DOHH2 (cell line): ENCODE measurements at regions not wholly inside any gene's neighbourhood (a gene's known extent, or its start where the extent isn't known, plus 50 kb on each side); places are given as distances from the start of the nearest gene placed in this dataset.

Experiments used
- H3F3A ChIP-seq: fragments of 200-600 bp; sonication (generic), shearing (Covaris generic); 2 replicates; pipeline ENCODE4 v1.6.0; 2016; ENCODE audit warnings: antibody characterized with exemption, mild to moderate bottlenecking; ENCODE audit not compliant: control insufficient read depth, insufficient read depth
- H3K27ac ChIP-seq: fragments of 200-600 bp; sonication (generic); 2 replicates; pipeline ENCODE4 v1.5.1; 2014; ENCODE audit warnings: low read depth, mild to moderate bottlenecking, low read length, moderate library complexity
- H3K27me3 ChIP-seq: fragments of 200-600 bp; sonication (generic); 2 replicates; pipeline ENCODE4 v1.6.1; 2014; ENCODE audit warnings: mild to moderate bottlenecking, low read length, mixed read lengths; ENCODE audit not compliant: control insufficient read depth
- H3K36me3 ChIP-seq: fragments of 200-600 bp; sonication (generic); 2 replicates; pipeline ENCODE4 v1.6.1; 2014; ENCODE audit warnings: mild to moderate bottlenecking, low read length, moderate library complexity, mixed read lengths; ENCODE audit not compliant: control insufficient read depth
- H3K4me1 ChIP-seq: fragments of 200-600 bp; sonication (generic); 2 replicates; pipeline ENCODE4 v1.6.1; 2014; ENCODE audit warnings: mild to moderate bottlenecking, low read length, mixed read lengths; ENCODE audit not compliant: control insufficient read depth
- H3K4me2 ChIP-seq: fragments of 200-600 bp; sonication (generic); 2 replicates; pipeline ENCODE4 v1.6.0; 2014; ENCODE audit warnings: mild to moderate bottlenecking, low read length, moderate library complexity
- H3K4me3 ChIP-seq: fragments of 200-600 bp; sonication (generic); 2 replicates; pipeline ENCODE4 v1.5.1; 2014; ENCODE audit warnings: mild to moderate bottlenecking, low read length, mixed read lengths
- H3K79me2 ChIP-seq: fragments of 200-600 bp; sonication (generic); 2 replicates; pipeline ENCODE4 v1.6.1; 2014; ENCODE audit warnings: mild to moderate bottlenecking, low read length, mixed read lengths; ENCODE audit not compliant: control insufficient read depth
- H3K9me2 ChIP-seq: fragments of 200-600 bp; sonication (generic); replicated peaks from 2 replicates; pipeline ENCODE4 v1.6.1; 2014; ENCODE audit warnings: mild to moderate bottlenecking, low read length, mixed read lengths; ENCODE audit not compliant: control insufficient read depth
- H3K9me3 ChIP-seq: fragments of 200-600 bp; sonication (generic); 2 replicates; pipeline ENCODE4 v1.6.1; 2014; ENCODE audit warnings: antibody characterized with exemption, low read length, mixed read lengths; ENCODE audit not compliant: control insufficient read depth, insufficient read depth
- H4K20me1 ChIP-seq: fragments of 200-600 bp; sonication (generic); 2 replicates; pipeline ENCODE4 v1.6.0; 2014; ENCODE audit warnings: low read depth, mild to moderate bottlenecking, antibody characterized with exemption, low read length, moderate library complexity; ENCODE audit not compliant: control insufficient read depth, insufficient read depth
- EZH2phosphoT487 ChIP-seq: fragments of 200-600 bp; sonication (generic); IDR thresholded peaks from 2 replicates; pipeline ENCODE4 v1.6.1; 2017; ENCODE audit warnings: borderline replicate concordance, mild to moderate bottlenecking, antibody characterized with exemption, low read length, moderate library complexity, mixed read lengths
- TF ChIP-seq, protein P1 (sequence below): fragments of 200-600 bp; sonication (generic); IDR thresholded peaks from one replicate; pipeline ENCODE4 v1.5.1; 2014; ENCODE audit warnings: antibody characterized with exemption, mild to moderate bottlenecking, low read depth, low read length; ENCODE audit not compliant: poor library complexity, severe bottlenecking

DNA sequence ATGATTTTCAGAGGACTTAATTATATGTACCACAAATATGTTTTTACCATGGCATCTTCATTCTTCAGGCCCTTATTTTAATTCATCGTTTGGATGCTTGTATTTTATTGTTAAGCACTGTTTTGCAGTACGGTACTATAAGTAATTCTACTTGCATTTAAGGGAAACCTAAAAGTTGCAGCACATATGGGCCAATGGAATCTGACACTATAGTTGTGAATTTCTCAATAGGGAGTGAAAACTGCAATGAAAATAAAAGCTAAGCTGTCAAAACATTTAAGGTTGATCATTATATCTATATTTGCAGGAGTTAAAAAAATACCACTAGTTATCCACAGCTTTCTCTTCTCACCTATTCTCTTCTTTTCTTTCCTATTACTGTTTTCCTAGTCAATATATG, 1071.8 kb downstream of the MAT2B start:
- no peaks in the 10 kb centered on the region for H3K9me2 ChIP-seq
- TF ChIP-seq, protein P1, sequence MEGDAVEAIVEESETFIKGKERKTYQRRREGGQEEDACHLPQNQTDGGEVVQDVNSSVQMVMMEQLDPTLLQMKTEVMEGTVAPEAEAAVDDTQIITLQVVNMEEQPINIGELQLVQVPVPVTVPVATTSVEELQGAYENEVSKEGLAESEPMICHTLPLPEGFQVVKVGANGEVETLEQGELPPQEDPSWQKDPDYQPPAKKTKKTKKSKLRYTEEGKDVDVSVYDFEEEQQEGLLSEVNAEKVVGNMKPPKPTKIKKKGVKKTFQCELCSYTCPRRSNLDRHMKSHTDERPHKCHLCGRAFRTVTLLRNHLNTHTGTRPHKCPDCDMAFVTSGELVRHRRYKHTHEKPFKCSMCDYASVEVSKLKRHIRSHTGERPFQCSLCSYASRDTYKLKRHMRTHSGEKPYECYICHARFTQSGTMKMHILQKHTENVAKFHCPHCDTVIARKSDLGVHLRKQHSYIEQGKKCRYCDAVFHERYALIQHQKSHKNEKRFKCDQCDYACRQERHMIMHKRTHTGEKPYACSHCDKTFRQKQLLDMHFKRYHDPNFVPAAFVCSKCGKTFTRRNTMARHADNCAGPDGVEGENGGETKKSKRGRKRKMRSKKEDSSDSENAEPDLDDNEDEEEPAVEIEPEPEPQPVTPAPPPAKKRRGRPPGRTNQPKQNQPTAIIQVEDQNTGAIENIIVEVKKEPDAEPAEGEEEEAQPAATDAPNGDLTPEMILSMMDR = no peak
- no peak for TF ChIP-seq EZH2phosphoT487
- H3K27me3 ChIP-seq = no peaks in the 10 kb centered on the region
- no peaks in the 10 kb centered on the region for H3K9me3 ChIP-seq
- H3K4me3 ChIP-seq = no peak overlapping the region
- H3K4me1 ChIP-seq = no peaks in the 10 kb centered on the region
- no peaks in the 10 kb centered on the region for H3F3A ChIP-seq
- H3K4me2 ChIP-seq = no peak overlapping the region
- no peaks in the 10 kb centered on the region for H3K79me2 ChIP-seq
- H3K36me3 ChIP-seq = no peaks in the 10 kb centered on the region
- H3K27ac ChIP-seq = no peak overlapping the region
- H4K20me1 ChIP-seq = no peaks in the 10 kb centered on the region

DNA sequence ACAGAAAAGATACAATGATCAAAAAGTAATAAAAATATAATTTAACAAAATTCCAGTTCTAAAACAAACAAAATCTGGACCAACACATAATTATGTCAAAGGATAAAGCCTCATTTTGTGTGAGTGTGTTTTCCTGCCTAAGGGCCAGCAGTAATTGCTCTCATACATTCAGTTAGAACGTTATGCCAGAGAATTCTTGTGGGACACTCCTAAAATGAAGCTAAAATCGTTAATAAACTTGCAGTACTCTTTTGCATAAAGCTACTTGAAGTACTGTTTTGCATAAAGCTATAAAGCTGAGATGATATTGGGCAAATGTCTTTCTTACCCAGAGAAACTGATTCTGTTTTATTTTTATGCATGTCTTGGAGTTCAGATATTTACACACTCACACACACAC, 1072.3 kb downstream of the MAT2B start:
- H3K79me2 ChIP-seq = no peaks in the 10 kb centered on the region
- H3K4me1 ChIP-seq = no peaks in the 10 kb centered on the region
- H3K27me3 ChIP-seq = no peaks in the 10 kb centered on the region
- no peak overlapping the region for H3K27ac ChIP-seq
- TF ChIP-seq, protein P1 = no peak
- no peak for TF ChIP-seq EZH2phosphoT487
- H3K9me2 ChIP-seq = no peaks in the 10 kb centered on the region
- no peak overlapping the region for H3K4me2 ChIP-seq
- H3F3A ChIP-seq = no peaks in the 10 kb centered on the region
- H4K20me1 ChIP-seq = no peaks in the 10 kb centered on the region
- no peaks in the 10 kb centered on the region for H3K9me3 ChIP-seq
- H3K36me3 ChIP-seq = no peaks in the 10 kb centered on the region
- H3K4me3 ChIP-seq = no peak overlapping the region

DNA sequence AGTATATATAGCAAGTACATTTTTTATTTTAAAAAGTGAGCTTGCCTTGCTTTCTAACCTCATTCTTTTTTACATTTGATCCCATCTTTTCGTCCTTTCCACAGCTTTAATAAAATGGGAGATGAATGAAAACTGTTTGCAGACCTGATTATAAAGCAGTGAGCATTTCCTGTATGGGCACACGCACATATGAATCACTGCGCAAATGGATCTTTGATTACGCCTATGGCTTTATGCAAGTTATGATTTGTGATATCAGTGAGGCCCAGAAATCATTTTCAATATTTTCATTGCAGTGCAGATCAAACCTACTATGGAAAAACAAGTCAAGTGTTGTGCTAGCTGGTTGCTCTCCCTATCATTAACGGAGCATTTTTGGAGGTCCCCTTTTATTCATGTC, 1073.0 kb downstream of the MAT2B start:
- H3K9me3 ChIP-seq = no peaks in the 10 kb centered on the region
- no peak overlapping the region for H3K4me2 ChIP-seq
- TF ChIP-seq EZH2phosphoT487 = no peak
- TF ChIP-seq, protein P1 = no peak
- H3K27me3 ChIP-seq = no peaks in the 10 kb centered on the region
- no peaks in the 10 kb centered on the region for H3F3A ChIP-seq
- no peak overlapping the region for H3K27ac ChIP-seq
- no peaks in the 10 kb centered on the region for H3K4me1 ChIP-seq
- no peaks in the 10 kb centered on the region for H3K36me3 ChIP-seq
- H3K9me2 ChIP-seq = no peaks in the 10 kb centered on the region
- H4K20me1 ChIP-seq = no peaks in the 10 kb centered on the region
- no peak overlapping the region for H3K4me3 ChIP-seq
- H3K79me2 ChIP-seq = no peaks in the 10 kb centered on the region

DNA sequence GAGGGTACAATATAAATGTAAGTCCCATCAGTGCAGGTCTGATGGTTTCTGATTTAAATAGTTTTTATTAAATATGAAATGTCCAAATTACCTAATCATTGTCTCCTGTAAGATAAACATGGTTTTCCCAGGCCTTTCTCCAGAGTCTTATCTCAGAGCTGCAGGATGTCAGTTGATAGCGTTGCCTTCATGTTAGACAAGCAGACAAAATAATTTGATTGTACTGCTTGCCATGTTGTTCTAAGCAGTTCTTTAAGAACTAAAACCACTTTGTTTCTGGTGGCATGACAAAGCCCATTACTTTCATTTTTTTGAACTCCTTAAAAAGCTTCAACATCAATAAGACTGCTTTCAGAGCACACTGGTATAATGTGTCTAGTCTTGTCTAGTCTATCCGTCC, 1073.5 kb downstream of the MAT2B start:
- Histone ChIP-seq H3K9me3 (no peaks in the 10 kb centered on the region), H3K9me2 (no peaks in the 10 kb centered on the region), H3K4me2 (no peak overlapping the region), H3K27ac (no peak overlapping the region), H3K4me3 (no peak overlapping the region), H3F3A (no peaks in the 10 kb centered on the region), H3K36me3 (no peaks in the 10 kb centered on the region), H4K20me1 (no peaks in the 10 kb centered on the region), H3K79me2 (no peaks in the 10 kb centered on the region), H3K4me1 (no peaks in the 10 kb centered on the region), H3K27me3 (no peaks in the 10 kb centered on the region)
- TF ChIP-seq EZH2phosphoT487 = no peak
- TF ChIP-seq, protein P1 = no peak
